Retinal pigment epithelial cell (primary cell): ENCODE measurements at regions not wholly inside any gene's neighbourhood (a gene's known extent, or its start where the extent isn't known, plus 50 kb on each side); places are given as distances from the start of the nearest gene placed in this dataset.

Experiments
- DNase-seq: peaks from one replicate; pipeline ENCODE4 v3.0.0-alpha.2; 2010; ENCODE audit warnings: low read depth
- H3K4me3 ChIP-seq: 2 replicates; pipeline ENCODE4 v1.5.1; 2011; ENCODE audit warnings: mild to moderate bottlenecking, low read length, control low read depth, moderate library complexity
- TF ChIP-seq, protein P1 (sequence below): conservative IDR thresholded peaks from 2 replicates; pipeline ENCODE4 v1.5.1; 2011; ENCODE audit warnings: low read depth, low read length, control low read depth, inconsistent platforms

GRCh38 chr21:35216996-35217395, 167.9 kb upstream of the RUNX1 start:
- no peak for DNase-seq
- TF ChIP-seq, protein P1, sequence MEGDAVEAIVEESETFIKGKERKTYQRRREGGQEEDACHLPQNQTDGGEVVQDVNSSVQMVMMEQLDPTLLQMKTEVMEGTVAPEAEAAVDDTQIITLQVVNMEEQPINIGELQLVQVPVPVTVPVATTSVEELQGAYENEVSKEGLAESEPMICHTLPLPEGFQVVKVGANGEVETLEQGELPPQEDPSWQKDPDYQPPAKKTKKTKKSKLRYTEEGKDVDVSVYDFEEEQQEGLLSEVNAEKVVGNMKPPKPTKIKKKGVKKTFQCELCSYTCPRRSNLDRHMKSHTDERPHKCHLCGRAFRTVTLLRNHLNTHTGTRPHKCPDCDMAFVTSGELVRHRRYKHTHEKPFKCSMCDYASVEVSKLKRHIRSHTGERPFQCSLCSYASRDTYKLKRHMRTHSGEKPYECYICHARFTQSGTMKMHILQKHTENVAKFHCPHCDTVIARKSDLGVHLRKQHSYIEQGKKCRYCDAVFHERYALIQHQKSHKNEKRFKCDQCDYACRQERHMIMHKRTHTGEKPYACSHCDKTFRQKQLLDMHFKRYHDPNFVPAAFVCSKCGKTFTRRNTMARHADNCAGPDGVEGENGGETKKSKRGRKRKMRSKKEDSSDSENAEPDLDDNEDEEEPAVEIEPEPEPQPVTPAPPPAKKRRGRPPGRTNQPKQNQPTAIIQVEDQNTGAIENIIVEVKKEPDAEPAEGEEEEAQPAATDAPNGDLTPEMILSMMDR: no peak
- no peak overlapping the region for H3K4me3 ChIP-seq

DNA sequence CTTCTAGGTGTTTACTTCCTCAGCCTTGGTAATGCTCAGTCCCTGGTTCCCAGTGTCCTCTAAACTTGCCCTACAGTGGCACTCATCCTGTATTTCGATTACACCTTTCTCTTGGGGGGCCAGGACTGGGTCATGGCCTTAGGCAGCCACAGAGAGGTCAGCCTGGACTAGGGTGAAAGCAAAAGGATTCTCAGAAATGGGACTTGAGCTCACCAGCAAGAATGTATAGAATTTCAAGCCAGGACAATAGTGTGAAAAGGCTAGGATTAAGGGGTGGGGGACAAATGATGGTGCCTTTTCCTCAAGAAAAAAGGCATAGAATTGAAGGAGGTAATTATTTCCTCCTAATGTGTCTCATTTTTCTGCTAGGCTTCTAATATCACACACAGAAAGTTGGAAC, 166.8 kb upstream of the RUNX1 start:
- TF ChIP-seq, protein P1: no peak
- no peak for DNase-seq
- no peak overlapping the region for H3K4me3 ChIP-seq

GRCh38 chr21:35212393-35213127, 163.5 kb upstream of the RUNX1 start:
- TF ChIP-seq, protein P1: no peak
- no peak overlapping the region for H3K4me3 ChIP-seq
- peak; percentile 85 for DNase-seq

GRCh38 chr21:35211782-35212181, 162.7 kb upstream of the RUNX1 start:
- no peak for DNase-seq
- TF ChIP-seq, protein P1: no peak
- H3K4me3 ChIP-seq: no peak overlapping the region

GRCh38 chr21:35210093-35210492, 161.0 kb upstream of the RUNX1 start:
- H3K4me3 ChIP-seq: no peak overlapping the region
- TF ChIP-seq, protein P1: no peak
- DNase-seq: no peak

- no peak overlapping the region for H3K4me3 ChIP-seq
- DNase-seq: no peak
- TF ChIP-seq, protein P1: no peak
These were observed 159.9 kb upstream of the RUNX1 start for GRCh38 chr21:35208810-35209517.

- no peak overlapping the region for H3K4me3 ChIP-seq
- TF ChIP-seq, protein P1: no peak
- DNase-seq: no peak
These were observed 159.0 kb upstream of the RUNX1 start for GRCh38 chr21:35208104-35208503.
